Dermis microvascular lymphatic vessel endothelial cell (primary cell): ENCODE measurements at regions not wholly inside any gene's neighbourhood (a gene's known extent, or its start where the extent isn't known, plus 50 kb on each side); places are given as distances from the start of the nearest gene placed in this dataset.

Source experiments
- DNase-seq, 2 donors: peaks; one replicate each; pipeline versions ENCODE4 v3.0.0 to v3.0.0-alpha.2; 2010; ENCODE audit warnings: low read depth in 2 of 2

DNA sequence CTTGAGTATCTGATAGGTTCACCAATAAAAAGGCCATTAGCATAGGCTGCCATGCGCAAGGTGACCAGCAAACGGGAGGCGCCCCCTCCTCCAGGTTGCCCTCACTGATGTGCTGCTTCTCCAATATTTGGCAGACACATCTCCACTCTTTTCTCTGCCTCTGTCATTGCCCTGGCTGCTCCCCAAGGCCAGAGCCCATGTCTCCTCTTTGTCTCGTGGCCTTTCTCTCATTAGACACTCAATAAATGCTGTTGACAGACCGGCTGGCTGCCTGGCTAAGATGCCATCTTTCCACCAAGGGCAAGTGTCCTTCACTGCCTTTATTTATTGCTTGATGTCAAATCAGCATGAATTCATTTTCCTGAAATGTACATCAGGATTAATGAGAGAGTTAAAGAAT is 404.0 kb upstream of the KIF2A start:
- DNase-seq: no peak

DNA sequence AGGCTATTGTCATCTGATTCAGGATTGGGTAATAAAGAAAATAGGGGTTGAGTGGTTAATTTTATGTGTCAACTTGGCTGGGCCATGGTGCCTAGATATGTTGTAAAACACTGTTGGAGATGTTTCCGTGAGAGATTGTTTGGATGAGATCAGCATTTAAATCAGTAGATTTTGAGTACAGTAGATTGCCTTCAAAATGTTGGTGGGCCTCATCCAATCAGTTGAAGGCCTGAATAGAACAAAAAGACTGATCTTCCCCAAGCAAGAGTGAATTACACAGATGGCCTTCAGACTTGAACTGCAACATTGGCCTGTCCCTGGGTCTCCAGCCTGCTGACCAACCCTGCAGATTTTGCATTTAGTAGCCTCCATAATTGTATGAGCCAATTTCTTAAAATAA is 401.3 kb upstream of the KIF2A start:
- no peak for DNase-seq

DNA sequence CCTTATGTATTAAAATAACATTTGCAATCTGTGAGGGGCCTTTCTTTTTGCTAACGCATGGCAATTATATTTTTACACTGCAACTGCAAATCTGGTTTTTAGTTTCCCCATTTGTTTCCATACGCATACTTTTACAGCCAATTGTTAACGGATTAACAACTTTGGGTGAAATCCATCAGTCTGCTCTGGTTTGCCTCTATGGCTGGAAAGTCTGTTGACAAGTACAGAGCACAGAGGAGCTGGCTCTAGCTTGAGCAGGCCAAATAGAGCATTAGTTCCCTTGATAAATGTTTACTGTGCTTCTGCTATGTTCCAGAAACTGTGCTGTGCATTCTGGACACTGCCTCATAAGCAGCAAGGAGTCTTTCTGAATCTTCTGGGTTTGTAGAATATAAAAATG is 400.4 kb upstream of the KIF2A start:
- DNase-seq: no peak

DNA sequence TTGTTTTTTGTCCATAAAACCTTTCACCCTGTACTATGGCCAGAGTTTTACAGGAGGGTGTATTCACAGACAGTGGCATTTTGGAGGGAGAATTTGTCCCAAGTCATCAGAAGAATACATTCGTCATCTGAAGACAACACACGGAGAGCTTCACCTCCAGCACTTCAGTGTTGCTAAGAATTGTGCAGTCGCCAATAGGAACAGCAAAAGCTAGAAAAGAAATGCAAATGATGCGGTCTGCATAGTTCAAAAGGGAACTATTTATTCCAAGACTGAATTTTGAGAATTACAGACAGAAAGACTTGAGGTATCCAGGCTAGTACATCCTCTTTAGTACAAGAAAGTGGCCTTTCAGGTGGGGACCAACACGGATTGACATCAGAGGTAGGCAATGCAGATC is 399.2 kb upstream of the KIF2A start:
- DNase-seq: no peak

DNA sequence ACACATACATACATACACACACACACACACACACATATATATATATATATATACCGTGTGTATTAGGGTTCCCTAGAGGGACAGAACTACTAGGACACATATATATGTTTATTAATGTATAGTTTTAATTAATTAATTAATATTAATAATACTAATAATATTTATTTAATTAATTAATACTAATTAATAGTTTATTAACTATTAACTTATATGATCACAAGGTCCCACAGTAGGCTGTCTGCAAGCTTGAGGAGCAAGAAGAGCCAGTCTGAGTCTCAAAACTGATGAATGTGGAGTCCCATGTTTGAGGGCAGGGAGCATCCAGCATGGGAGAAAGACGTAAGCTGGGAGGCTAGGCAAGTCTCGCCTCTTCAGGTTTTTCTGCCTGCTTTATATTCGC is 398.0 kb upstream of the KIF2A start:
- DNase-seq: no peak

DNA sequence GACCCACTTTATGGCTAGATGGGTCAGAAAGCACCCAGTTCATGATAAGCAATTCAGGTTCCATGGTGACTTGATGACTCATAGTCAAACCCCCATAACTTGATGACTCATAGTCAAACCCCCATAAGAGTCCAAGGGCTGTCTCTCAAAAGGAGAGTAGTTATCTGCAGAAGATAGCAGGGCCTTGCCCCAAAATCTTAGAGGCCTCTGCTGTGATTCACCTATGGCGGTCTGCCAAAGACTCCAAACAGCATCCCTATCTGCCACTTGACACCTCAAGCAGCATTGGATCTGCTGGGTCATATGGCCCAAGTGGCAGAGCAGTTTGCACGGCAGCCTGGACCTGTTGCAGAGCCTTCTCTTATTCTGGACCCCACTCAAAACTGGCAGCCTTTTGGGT is 395.2 kb upstream of the KIF2A start:
- DNase-seq: no peak

DNA sequence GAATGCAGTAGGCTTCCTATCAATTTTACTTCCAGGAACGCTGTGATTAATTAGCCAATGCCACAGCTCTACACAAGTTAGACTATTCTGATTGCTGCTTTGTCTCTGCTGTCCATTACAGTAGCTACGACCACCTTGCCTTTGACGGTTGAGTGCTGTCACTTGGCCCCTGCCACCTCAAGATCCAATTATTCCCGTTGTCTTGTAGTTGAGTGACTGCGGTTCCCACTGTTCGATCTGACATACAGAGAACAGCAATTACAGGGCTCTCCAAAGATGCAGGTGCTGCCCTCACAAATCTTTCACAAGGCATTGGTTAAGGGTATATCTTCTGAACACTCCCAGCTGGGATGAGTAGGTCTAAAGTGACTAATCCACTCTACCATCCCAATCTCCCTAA is 393.4 kb upstream of the KIF2A start:
- no peak for DNase-seq

DNA sequence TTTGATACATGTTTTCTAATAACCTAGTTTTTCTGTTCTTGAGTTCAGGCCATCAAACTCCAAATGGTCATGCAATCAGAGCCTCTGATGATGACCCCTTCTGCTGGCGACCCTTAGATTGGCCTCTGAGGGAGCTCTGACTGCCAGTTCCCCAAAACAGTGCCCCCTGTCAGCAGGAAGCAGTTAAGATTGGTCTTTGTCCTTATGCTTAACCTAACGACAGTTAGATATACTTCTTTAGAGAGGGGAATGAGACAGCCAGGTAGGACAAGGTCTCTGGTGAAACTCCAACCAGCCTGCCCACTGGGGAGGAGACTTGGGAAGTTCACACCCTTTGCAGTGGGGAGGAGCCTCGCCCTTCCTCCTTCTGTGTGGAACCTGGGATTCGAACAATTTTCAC is 390.4 kb upstream of the KIF2A start:
- no peak for DNase-seq

DNA sequence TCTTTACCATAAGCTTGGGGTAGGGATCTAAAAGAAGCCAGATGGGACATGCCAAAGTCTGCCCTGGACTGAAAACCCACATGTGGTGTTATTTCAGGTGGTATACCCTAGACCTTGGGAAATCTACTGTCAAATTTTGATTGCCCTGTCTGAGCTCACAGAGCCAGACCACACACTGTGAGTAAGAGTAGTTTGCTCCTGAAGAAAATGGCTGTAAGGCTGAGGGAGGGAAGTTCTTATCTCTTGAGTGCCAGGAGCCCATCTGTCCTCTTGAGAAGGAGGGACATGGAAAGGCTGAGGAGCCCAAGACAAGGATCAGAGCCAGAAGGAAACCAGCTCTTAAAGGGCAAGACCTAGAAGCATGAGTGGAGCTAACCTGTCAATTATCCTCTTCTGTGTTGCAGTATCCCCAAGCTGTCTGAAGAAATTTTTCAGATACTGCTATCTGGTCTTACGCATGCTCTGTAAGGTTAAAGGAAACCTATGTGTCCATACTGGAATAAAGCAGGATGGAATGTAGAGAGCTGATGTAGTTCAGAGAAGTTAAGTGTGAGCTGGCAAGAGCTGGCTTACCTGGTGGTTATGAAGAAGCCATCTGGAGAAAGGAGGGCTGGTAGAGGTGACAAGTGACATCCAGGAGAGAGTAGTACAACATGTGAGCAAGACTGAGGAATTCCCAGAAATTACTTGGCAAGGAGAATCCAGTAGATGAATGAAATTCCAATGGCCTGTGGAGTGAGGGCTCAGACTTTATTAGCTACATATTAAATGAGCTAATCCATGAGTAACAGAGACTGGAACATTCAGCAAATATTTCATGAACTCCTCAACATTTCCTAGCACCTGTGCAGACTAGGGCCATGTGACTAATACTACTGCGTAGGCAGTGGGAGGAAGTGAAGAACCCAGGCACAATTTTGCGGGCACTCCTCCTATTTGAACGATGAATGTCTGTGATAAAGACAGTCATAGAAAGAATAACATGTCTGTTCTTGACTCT is 389.1 kb upstream of the KIF2A start:
- DNase-seq: no peak

DNA sequence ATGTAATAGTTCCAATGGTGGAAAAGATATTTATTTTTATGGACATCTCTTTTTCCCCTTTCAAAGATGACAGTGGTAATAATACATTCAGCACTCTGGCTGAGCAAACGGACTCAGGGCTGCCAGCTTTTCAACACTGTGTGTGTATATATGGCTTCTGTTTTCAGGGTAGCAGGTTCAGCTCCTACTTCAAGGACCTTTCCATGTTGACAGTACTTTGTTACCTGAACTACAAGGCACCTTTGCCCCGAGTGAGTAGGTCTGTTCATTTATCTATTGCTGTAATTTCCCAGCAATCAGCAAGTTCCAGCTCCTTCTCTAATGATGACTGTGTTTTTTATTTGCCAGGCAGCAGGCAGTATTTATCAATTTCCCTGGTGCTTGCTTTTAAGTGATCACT is 387.4 kb upstream of the KIF2A start:
- no peak for DNase-seq

DNA sequence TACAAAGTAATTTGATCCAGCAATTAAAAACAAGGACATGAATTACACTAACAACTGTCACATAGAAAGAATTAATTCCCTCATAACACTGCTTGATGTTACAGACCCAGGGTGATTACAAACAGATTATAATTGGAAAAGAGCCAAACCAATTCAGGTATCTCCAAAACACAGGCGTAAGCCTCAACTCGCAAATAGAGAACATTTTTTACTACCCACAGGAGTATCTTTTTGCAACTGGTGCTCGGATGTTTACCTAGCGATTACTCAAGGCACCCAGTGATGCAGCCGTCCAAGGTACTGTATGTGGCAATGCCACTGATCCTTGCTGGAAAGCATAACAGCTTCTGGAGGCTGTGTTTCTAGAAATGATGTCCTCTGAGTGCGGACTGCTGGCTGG is 386.1 kb upstream of the KIF2A start:
- DNase-seq: no peak

DNA sequence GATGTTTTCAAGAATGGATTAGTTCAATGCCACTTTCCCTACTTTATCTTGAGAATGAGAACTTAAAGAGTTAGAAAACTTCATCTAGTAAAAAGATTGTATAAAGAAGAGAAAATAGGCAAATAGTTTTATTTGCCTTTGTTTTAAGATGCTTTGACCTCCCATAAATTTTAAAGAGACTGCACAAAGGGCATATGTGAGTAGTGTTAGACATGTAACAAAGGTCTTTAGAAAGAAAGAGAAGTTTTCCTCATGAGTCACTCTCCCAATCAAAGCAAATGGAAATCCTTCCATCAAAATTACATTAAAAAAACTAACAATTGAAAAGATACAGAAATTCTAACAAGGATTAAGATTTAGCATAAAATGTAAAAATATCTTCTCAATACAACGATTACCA is 381.8 kb upstream of the KIF2A start:
- DNase-seq: no peak

DNA sequence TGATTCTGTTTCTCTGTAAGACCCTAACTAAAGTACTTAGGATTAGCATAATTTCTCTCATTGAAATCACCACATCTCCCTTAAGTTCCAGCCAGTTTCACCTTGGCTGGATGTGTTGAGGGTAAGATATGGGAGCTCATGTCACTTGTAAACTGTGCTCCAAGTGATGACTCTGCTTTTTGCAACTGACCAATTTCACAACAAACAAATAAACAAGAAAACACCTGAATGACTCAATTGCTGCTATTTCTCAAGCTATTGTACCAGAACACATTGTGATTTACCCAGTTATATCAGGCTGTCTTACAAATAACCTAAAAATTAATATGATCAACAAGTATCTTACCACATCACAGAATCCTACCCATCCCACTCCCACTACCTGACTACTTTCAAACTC is 379.1 kb upstream of the KIF2A start:
- no peak for DNase-seq

DNA sequence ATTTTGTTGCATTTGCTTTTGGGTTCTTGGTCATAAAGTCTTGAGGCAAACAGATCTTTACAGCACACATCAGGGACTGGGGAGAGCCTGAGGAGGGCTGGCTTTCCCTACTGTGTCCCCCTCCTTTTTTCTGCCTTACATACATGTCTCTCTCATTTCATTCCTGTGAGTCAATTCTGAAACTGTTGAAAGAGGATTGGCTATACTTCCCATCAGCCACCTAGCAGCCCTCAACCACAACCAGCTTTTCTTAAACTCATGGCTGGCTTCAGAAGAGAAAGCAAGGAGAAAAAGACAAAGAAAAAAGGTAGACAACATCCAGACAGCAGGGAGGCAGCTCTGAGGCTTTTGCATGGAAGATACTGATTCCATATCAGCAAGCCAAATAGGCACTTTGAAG is 374.8 kb upstream of the KIF2A start:
- no peak for DNase-seq

DNA sequence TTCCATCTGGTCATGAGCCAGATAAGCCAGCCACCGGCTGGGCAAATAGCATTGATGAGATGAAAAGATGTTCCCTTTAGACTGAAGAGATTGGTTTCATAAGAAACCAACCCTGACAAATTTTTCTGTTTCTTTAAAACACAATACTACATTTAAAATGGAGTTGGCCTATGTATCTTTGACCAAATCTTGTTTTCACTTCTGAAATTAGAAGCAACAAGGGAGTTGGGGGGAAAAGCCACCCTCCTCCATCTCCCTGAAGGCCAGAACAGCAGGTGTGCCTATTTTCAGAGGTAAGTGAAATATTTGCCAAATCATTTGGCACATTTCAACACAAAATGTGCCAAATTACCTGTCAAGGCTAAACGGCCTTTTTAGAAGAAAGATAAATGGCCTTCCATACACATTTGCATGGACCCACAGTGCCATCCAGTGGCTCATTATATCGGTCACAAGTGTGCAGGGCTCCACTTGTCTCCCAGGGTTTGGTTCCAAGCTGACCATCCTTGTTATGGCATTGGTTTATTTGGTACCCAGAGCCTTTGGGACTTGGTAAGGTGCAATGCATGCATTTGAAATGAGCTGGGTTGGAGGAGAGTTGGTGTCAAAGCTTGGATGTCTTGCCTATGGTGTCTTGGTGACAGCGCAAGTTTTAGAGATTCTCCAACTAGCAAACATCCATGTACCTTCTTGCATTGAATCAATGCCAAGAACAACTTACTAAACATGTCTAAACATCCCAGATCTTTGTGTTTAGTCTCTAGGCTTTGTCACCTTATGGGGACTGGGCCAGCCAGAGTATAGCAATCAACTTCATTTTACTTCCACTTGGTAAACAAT is 372.0 kb upstream of the KIF2A start:
- peak; percentile 40 to 67 for DNase-seq

DNA sequence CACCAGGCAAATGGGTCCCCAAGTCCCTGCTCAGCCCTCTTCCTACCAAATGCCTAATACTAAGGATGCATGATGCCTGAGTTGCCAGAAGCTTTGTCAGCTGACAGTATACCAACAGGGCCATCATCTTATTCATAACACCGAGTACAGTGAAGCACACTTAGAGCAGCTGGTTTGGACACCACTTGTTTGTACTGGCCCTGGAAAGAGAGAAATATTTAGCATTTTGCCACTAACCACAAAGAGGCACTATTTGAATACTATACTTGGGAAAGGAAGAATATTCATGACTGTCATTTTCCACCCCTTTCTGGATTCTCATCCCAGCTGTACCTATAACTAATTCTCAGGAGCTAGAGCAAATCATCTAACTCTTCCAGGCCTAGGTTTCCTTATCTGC is 364.4 kb upstream of the KIF2A start:
- no peak for DNase-seq

DNA sequence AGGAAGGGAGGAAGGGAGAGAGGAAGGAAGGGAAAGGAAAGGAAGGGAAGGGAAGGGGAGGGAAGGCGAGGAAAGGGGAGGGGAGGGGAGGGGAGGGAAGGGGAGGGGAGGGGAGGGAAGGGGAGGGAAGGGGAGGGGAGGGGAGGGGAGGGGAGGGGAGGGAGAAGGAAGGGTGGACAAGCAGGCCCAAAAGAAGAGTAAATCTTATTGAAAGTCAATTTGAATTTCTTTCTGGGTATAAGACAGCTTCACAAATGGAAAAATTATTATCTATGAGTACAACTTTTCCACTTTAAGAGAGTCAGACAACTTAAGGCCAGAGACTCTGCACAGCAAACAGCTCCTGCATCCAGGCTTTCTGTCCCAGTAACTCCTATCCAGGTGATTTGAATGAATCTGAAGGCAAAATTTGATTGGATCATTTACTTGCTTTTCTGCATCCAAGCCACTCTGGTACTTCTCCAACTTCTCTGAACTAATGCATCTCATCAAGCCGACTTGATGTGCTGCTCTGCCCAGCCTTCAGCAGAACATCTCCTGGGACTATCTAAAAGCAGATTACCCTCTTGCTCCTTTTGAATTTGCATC is 363.4 kb upstream of the KIF2A start:
- DNase-seq: no peak

DNA sequence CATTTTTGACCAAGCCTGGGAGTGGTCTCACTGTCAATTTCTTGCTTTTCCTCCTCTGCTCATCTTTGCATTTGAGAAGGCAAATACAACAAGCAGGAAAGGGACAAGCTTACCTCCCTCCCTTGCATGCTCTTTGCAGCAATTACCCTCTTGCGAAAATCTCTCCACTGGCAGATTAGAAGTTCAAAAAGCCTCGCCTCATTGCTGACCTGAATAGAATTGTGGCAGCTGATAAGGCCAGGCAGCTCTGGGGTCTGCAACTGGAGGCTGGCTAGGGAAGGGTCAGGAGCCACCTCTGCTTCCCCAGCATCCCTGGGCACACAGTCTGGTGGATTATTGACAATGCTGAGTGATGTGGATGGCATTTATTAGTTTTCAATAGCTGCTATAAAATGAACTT is 362.3 kb upstream of the KIF2A start:
- no peak for DNase-seq

DNA sequence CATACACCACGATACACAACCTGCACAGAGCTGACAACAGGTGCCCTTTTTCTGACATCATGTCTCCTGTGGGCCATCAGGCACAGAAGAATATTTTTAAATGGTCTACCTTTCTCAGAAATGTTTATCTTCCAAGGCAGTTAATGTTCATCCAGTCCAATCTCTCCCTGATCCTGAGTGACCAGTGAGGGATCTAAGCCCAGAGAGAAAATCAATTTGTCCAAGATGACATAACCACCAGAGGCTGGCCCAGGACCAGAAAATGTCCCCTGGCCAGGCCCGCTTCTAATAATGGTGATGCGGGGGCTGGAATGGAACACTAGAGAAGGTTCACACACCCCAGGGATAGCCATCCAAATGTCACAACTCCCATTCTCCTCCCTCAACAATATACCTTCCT is 357.9 kb upstream of the KIF2A start:
- DNase-seq: no peak

DNA sequence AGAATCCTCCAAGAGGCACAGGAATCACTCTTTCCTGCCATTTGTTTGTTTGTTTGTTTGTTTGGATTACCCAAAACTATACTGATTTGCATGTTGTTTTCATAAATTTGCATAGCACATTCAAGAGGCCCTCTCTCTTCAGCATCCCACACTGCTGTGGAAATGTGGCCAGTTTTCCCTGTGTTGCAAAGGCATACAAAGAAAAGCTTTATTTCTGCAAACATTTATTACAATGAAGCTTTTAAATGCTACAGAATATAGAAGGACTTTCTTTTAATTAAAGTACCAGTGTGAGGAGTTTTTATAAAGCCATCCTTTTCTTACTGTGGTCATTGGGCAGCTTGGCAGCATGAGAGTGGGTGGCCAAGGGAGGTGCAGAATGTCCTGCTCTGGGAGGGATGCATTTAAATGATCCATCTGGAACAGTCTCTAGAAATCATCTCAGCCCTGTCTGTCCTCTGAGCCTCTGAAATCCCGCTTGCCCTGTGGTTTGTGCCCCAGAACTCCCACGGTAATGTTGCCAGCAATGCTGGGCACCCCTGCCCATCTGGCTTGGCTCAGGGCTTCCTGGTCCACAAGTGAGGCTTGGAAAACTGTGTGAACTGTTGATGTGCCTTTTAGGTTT is 356.8 kb upstream of the KIF2A start:
- DNase-seq: no peak

DNA sequence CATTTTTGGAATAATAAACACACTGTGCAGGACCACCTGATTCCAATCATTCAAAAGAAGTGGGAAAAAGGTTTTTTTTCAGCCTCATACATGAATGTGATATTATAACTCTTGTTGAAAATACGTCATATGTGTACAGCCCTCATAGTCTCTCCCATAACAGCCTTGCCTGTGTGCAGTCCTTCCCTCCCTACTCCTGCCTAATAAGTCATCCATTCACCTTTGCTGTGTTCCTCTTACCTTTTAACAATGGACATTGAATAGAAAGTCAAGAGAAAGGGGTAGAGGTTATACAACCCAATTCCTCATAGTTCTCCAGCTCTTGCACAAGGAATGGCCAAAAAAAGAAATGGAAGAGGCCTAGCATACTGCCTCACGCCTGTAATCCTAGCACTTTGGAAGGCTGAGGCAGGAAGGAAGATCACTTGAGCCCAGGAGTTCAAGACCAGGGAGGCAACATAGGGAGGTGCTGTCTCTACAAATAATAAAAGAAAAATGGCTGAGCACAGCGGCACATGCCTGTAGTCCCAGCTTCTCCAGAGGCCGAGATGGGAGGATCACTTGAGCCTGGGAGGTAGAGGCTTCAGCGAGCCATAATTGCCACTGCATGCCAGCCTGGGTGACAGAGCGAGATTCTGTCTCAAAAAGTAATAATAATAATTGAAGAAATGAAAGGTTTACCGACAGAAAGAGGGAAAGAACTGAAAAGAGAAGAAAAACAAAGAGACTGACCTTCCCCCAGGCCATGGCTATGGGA is 356.1 kb upstream of the KIF2A start:
- no peak for DNase-seq
